ENCODE measurements at regions not wholly inside any gene's neighbourhood (a gene's known extent, or its start where the extent isn't known, plus 50 kb on each side); places are given as distances from the start of the nearest gene placed in this dataset.

- no peaks in the 10 kb centered on the region for H3K79me2 ChIP-seq (ENCODE audit: insufficient read depth, low read length)
- H3K56ac ChIP-seq (ENCODE audit: insufficient read length, low read depth, low read length) = no peak overlapping the region
- Mint-ChIP-seq H3K9me3 (no peaks in the 10 kb centered on the region), H3K4me3 (no peak overlapping the region), H3K4me1 (peaks cover 25 to 35% of the 10 kb centered on the region in 2 experiments), H3K36me3 (ENCODE audit: insufficient read depth in 1 of 3, low read depth in 3 of 3) (peaks cover 0 to 7% (median 3%) of the 10 kb centered on the region in 3 experiments; a peak in 2 of 7 replicates), H3K27ac (no peak overlapping the region), H3K27me3 (ENCODE audit: low read depth) (no peaks in the 10 kb centered on the region; the same call in 1 of the 2 replicates)
- H2BK5ac ChIP-seq (ENCODE audit: insufficient read length, low read length) = no peak overlapping the region
- no peak overlapping the region for H3K27ac ChIP-seq (ENCODE audit: insufficient read length, low read depth, low read length)
- H4K8ac ChIP-seq (replicated peaks; ENCODE audit: insufficient read length, low read depth, low read length) = no peak overlapping the region
- DNase-seq = no peak
- no peak overlapping the region for H2BK15ac ChIP-seq (ENCODE audit: low read depth, low read length)
- H3K27me3 ChIP-seq (ENCODE audit: insufficient read depth, low read length) = no peaks in the 10 kb centered on the region
- H3K79me1 ChIP-seq (ENCODE audit: insufficient read depth, low read depth, low read length, poor library complexity, severe bottlenecking) = no peaks in the 10 kb centered on the region
- H2BK120ac ChIP-seq (ENCODE audit: low read depth, low read length, poor library complexity, severe bottlenecking) = no peak overlapping the region
- H3K23me2 ChIP-seq (ENCODE audit: insufficient read length, low read depth, low read length, poor library complexity, severe bottlenecking) = no peaks in the 10 kb centered on the region
- H3K23ac ChIP-seq (ENCODE audit: insufficient read length, low read depth, low read length) = no peak overlapping the region
- peaks cover 3% of the 10 kb centered on the region; the same call in 1 of the 2 replicates for H3K4me1 ChIP-seq (ENCODE audit: insufficient read depth, low read length)
- no peak overlapping the region for H4K5ac ChIP-seq (ENCODE audit: insufficient read length, low read depth, low read length)
- no peak overlapping the region for H3K9ac ChIP-seq (ENCODE audit: extremely low read depth, insufficient read length, low read length)
- no peak overlapping the region for H2BK20ac ChIP-seq (ENCODE audit: low read depth, low read length, poor library complexity, severe bottlenecking)
- H2AK5ac ChIP-seq (ENCODE audit: insufficient read length, low read length) = no peak overlapping the region
- no peak for TF ChIP-seq CTCF (conservative IDR thresholded peaks at IDR 0.05)
- H3T11ph ChIP-seq (ENCODE audit: low read length) = no peak overlapping the region
- no peak overlapping the region for H3K4me2 ChIP-seq (ENCODE audit: insufficient read depth, insufficient read length, low read length)
- H2BK12ac ChIP-seq (ENCODE audit: insufficient read length, low read depth, low read length) = no peak overlapping the region
- no CpG with 5 or more reads among the region's 10 CpGs for WGBS (ENCODE audit: extremely low coverage, insufficient read length, low lambda C conversion rate)
- no peak overlapping the region for H4K91ac ChIP-seq (ENCODE audit: insufficient read length, low read depth, low read length)
- H3K4ac ChIP-seq (ENCODE audit: low read depth, low read length) = no peak overlapping the region
- no peak overlapping the region for H2AFZ ChIP-seq (ENCODE audit: low read length)
- H4K20me1 ChIP-seq (ENCODE audit: control insufficient read depth, insufficient read depth, insufficient read length) = no peaks in the 10 kb centered on the region
- H3K9me3 ChIP-seq (ENCODE audit: control insufficient read depth, low read depth, low read length) = no peaks in the 10 kb centered on the region
- no peak overlapping the region for H3K18ac ChIP-seq (ENCODE audit: insufficient read length, low read depth, low read length)
- no peak overlapping the region for H3K14ac ChIP-seq (ENCODE audit: insufficient read depth, low read length)
Measured at GRCh38 chr10:33777223-33777622, 442.8 kb upstream of the NRP1 start.

All from H9 (cell line).